ENCODE measurements at regions not wholly inside any gene's neighbourhood (a gene's known extent, or its start where the extent isn't known, plus 50 kb on each side); places are given as distances from the start of the nearest gene placed in this dataset.

DNA sequence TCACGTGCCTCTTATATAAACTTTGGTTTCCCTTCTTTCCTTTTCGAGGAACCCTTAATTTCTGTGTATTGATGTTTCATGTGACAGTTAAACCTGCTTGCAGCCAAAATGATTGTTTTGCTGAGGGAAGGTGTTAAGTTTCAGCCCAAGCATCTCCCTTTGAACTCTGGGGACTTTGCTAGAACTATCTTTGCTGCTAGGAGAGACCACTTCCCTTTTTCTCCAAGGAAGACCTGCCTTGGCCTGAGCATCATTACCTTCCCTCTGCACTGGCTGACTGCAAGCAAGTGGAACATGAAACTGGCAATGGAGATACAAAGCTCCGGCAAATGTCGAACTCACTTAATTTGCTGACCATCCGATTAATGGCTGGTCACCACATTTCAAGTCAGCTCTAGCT lies 192.8 kb downstream of the GRIN2B start:
- Histone ChIP-seq H3K9ac (ENCODE audit: control insufficient read depth, insufficient read depth, low read length) (no peak overlapping the region), H3K36me3 (ENCODE audit: control insufficient read depth in 2 of 2, insufficient read depth in 2 of 2, low read length in 1 of 2) (no peaks in the 10 kb centered on the region), H3K27ac (ENCODE audit: control insufficient read depth, insufficient read depth) (no peak overlapping the region), H4K20me1 (ENCODE audit: control insufficient read depth, insufficient read depth) (no peaks in the 10 kb centered on the region), H3K9me3 (replicated peaks; ENCODE audit: control insufficient read depth, insufficient read depth, low read length) (no peaks in the 10 kb centered on the region), H3K4me1 (ENCODE audit: control insufficient read depth, insufficient read depth, low read length) (no peaks in the 10 kb centered on the region), H3K4me3 (no peak overlapping the region), H3K27me3 (replicated peaks in 1 of 2; ENCODE audit: control insufficient read depth in 2 of 2, insufficient read depth in 2 of 2, low read length in 1 of 2) (no peaks in the 10 kb centered on the region; a peak in 1 of 4 replicates), H3K4me2 (ENCODE audit: control insufficient read depth, insufficient read depth) (no peak overlapping the region), H2AFZ (ENCODE audit: control insufficient read depth, low read depth, low read length) (no peak overlapping the region), H3K79me2 (ENCODE audit: control insufficient read depth, insufficient read depth, low read length) (no peaks in the 10 kb centered on the region)
- no peak for FAIRE-seq
- ChIA-PET CTCF (no interaction called here), POLR2A (no interaction called here), SMC1A (ENCODE audit: uncharacterized antibody, unreplicated experiment) (interaction anchor here (1.2 kb wide), 1 partner anchor 76 kb away, joined by 3 read pairs; no protein-coding TSS in a partner anchor), RAD21 (ENCODE audit: unreplicated experiment) (no interaction called here)
- in situ Hi-C loops (cut with MboI) (no loop called here), intact Hi-C loops (cut with micrococcal nuclease; ENCODE audit: unreplicated experiment) (no loop called here)
- TF ChIP-seq CHD1 (IDR thresholded peaks at IDR 0.05; ENCODE audit: low read depth, low read length) (no peak), SPI1 (IDR thresholded peaks at IDR 0.05; ENCODE audit: borderline replicate concordance, insufficient read depth, low read depth, low read length) (peak; percentile 34; the same call in 1 of the 2 replicates), ETV6 (conservative IDR thresholded peaks at IDR 0.05 in 1 of 2, IDR thresholded peaks at IDR 0.05 in 1 of 2; ENCODE audit: borderline replicate concordance in 1 of 2, low read depth in 1 of 2) (no peak)
- WGBS (ENCODE audit: insufficient coverage, insufficient replicate concordance, low lambda C conversion rate, missing lambda C conversion rate) = 49% methylated on average over 5 of the region's 5 CpGs
- no peak for ATAC-seq
- DNase-seq (ENCODE audit: low read depth, low spot score) = no peak
- BruUV-seq (replicated peaks) = no TSS peak

- no peak overlapping the region for H3K27ac ChIP-seq (ENCODE audit: control insufficient read depth, insufficient read depth)
- no peak overlapping the region for H3K9ac ChIP-seq (ENCODE audit: control insufficient read depth, insufficient read depth, low read length)
- ChIA-PET SMC1A (ENCODE audit: uncharacterized antibody, unreplicated experiment) (interaction anchor here (0.9 kb wide), 1 partner anchor 77 kb away, joined by 3 read pairs; no protein-coding TSS in a partner anchor), POLR2A (no interaction called here), CTCF (interaction anchor here (0.7 to 1.4 kb wide), 2 partner anchors 19 to 413 kb away, joined by 3 read pairs; no protein-coding TSS in a partner anchor), RAD21 (ENCODE audit: unreplicated experiment) (no interaction called here)
- no TSS peak for BruUV-seq (replicated peaks)
- no peak overlapping the region for H3K4me3 ChIP-seq
- DNase-seq (ENCODE audit: low read depth, low spot score) (no peak), FAIRE-seq (no peak), ATAC-seq (no peak)
- in situ Hi-C loops (cut with MboI) = no loop called here
- no peak overlapping the region for H2AFZ ChIP-seq (ENCODE audit: control insufficient read depth, low read depth, low read length)
- H3K27me3 ChIP-seq (replicated peaks in 1 of 2; ENCODE audit: control insufficient read depth in 2 of 2, insufficient read depth in 2 of 2, low read length in 1 of 2) = no peaks in the 10 kb centered on the region; a peak in 1 of 4 replicates
- H3K4me1 ChIP-seq (ENCODE audit: control insufficient read depth, insufficient read depth, low read length) = no peaks in the 10 kb centered on the region
- H3K4me2 ChIP-seq (ENCODE audit: control insufficient read depth, insufficient read depth) = no peak overlapping the region
- no peaks in the 10 kb centered on the region for H3K36me3 ChIP-seq (ENCODE audit: control insufficient read depth in 2 of 2, insufficient read depth in 2 of 2, low read length in 1 of 2)
- H4K20me1 ChIP-seq (ENCODE audit: control insufficient read depth, insufficient read depth) = no peaks in the 10 kb centered on the region
- H3K79me2 ChIP-seq (ENCODE audit: control insufficient read depth, insufficient read depth, low read length) = no peaks in the 10 kb centered on the region
- H3K9me3 ChIP-seq (replicated peaks; ENCODE audit: control insufficient read depth, insufficient read depth, low read length) = no peaks in the 10 kb centered on the region
- intact Hi-C loops (cut with micrococcal nuclease; ENCODE audit: unreplicated experiment) = no loop called here
- WGBS (ENCODE audit: insufficient coverage, insufficient replicate concordance, low lambda C conversion rate, missing lambda C conversion rate) = 17% methylated on average over 5 of the region's 5 CpGs
- TF ChIP-seq, protein P1, sequence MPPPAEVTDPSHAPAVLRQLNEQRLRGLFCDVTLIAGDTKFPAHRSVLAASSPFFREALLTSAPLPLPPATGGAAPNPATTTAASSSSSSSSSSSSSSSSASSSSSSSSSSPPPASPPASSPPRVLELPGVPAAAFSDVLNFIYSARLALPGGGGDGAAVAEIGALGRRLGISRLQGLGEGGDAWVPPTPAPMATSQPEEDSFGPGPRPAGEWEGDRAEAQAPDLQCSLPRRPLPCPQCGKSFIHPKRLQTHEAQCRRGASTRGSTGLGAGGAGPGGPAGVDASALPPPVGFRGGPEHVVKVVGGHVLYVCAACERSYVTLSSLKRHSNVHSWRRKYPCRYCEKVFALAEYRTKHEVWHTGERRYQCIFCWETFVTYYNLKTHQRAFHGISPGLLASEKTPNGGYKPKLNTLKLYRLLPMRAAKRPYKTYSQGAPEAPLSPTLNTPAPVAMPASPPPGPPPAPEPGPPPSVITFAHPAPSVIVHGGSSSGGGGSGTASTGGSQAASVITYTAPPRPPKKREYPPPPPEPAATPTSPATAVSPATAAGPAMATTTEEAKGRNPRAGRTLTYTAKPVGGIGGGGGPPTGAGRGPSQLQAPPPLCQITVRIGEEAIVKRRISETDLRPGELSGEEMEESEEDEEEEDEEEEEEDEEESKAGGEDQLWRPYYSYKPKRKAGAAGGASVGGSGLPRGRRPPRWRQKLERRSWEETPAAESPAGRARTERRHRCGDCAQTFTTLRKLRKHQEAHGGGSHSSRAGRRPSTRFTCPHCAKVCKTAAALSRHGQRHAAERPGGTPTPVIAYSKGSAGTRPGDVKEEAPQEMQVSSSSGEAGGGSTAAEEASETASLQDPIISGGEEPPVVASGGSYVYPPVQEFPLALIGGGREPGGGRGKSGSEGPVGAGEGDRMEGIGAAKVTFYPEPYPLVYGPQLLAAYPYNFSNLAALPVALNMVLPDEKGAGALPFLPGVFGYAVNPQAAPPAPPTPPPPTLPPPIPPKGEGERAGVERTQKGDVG (CRISPR knock-in tag; IDR thresholded peaks at IDR 0.05) = no peak
- no peak for TF ChIP-seq RELB (IDR thresholded peaks at IDR 0.05; ENCODE audit: low read depth)
- TF ChIP-seq ZNF274 (IDR thresholded peaks at IDR 0.05; ENCODE audit: insufficient read depth, insufficient read length) = no peak
- TF ChIP-seq STAT3 (IDR thresholded peaks at IDR 0.05; ENCODE audit: low read depth, low read length) = no peak
- TF ChIP-seq, protein P2, sequence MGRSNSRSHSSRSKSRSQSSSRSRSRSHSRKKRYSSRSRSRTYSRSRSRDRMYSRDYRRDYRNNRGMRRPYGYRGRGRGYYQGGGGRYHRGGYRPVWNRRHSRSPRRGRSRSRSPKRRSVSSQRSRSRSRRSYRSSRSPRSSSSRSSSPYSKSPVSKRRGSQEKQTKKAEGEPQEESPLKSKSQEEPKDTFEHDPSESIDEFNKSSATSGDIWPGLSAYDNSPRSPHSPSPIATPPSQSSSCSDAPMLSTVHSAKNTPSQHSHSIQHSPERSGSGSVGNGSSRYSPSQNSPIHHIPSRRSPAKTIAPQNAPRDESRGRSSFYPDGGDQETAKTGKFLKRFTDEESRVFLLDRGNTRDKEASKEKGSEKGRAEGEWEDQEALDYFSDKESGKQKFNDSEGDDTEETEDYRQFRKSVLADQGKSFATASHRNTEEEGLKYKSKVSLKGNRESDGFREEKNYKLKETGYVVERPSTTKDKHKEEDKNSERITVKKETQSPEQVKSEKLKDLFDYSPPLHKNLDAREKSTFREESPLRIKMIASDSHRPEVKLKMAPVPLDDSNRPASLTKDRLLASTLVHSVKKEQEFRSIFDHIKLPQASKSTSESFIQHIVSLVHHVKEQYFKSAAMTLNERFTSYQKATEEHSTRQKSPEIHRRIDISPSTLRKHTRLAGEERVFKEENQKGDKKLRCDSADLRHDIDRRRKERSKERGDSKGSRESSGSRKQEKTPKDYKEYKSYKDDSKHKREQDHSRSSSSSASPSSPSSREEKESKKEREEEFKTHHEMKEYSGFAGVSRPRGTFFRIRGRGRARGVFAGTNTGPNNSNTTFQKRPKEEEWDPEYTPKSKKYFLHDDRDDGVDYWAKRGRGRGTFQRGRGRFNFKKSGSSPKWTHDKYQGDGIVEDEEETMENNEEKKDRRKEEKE (IDR thresholded peaks at IDR 0.05) = no peak
- no peak for TF ChIP-seq ZBED1 (IDR thresholded peaks at IDR 0.05; ENCODE audit: borderline replicate concordance)
Observed at GRCh38 chr12:13786646-13787045, 194.8 kb downstream of the GRIN2B start.

All from GM12878 (cell line).